GM12891 (cell line): ENCODE measurements at regions not wholly inside any gene's neighbourhood (a gene's known extent, or its start where the extent isn't known, plus 50 kb on each side); places are given as distances from the start of the nearest gene placed in this dataset.
"Not testable (repeated sequence)": the region's sequence is repeated elsewhere in the genome, so short reads cannot be mapped to it uniquely, and the experiment has no call there.

Experiments used
- DNase-seq: peaks from one replicate; pipeline ENCODE4 v3.0.0; 2011; ENCODE audit warnings: low spot score; ENCODE audit not compliant: insufficient read length
- FAIRE-seq: peaks from 2 replicates; lab custom pipeline; 2011; peaks lifted over from hg19 to GRCh38; lab: Jason Lieb, UNC
- PAX5 ChIP-seq: IDR thresholded peaks from 2 replicates; pipeline ENCODE4 v1.6.1; 2011; ENCODE audit warnings: low read length, moderate library complexity, mild to moderate bottlenecking; ENCODE audit not compliant: insufficient read depth, severe bottlenecking
- POLR2A ChIP-seq: IDR thresholded peaks from 2 replicates; pipeline ENCODE4 v1.6.1; 2011; ENCODE audit warnings: low read depth, low read length, control low read depth
- POLR2AphosphoS5 ChIP-seq: IDR thresholded peaks from 2 replicates; pipeline ENCODE4 v1.6.1; 2011; ENCODE audit warnings: low read depth, low read length, control low read depth
- POU2F2 ChIP-seq: IDR thresholded peaks from 2 replicates; pipeline ENCODE4 v1.6.1; 2011; ENCODE audit warnings: low read depth, mild to moderate bottlenecking, control low read depth, low read length, moderate library complexity
- SPI1 ChIP-seq: IDR thresholded peaks from 2 replicates; pipeline ENCODE4 v1.6.1; 2011; ENCODE audit warnings: low read depth, low read length, control low read depth
- TAF1 ChIP-seq: IDR thresholded peaks from 2 replicates; pipeline ENCODE4 v1.6.1; 2011; ENCODE audit warnings: low read depth, low read length, control low read depth

DNA sequence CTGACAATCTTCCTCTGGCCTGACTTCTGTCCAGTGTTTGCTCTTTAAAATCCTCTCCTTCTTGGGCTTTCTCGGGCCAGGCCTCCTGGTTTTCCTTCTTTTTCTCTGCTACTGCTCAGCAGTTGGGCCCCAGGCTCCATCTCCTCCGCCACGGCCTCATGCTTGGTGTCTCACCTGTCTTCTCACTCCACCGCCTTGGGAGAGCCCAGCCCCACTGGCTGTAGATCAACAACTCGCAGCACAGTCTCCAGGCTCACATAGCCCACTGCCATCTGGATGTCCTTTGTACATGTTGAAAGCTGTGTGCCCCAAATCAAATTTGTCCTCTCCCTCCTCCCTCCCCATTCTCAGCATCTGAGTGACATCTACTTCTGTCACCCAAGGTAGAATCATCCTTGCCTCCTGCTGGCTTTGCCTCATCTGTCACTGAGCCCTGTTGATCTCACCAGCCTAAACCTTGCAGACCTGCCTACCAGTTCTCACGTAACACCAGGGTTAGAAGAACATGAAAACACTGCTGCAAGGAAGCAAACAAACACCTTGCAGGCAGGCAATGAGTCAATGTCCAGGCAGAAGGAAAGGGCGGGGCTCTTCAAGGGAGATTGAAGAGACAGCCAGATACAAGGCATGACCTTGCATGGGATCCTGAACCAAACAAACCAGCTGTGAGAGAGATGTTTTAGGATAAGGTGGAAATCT is 103.2 kb upstream of the SMURF2 start:
- DNase-seq: no peak
- FAIRE-seq: no peak
- no peak for TF ChIP-seq SPI1
- TF ChIP-seq POU2F2: no peak
- TF ChIP-seq POLR2A: no peak
- TF ChIP-seq TAF1: no peak
- TF ChIP-seq POLR2AphosphoS5: no peak
- TF ChIP-seq PAX5: no peak

DNA sequence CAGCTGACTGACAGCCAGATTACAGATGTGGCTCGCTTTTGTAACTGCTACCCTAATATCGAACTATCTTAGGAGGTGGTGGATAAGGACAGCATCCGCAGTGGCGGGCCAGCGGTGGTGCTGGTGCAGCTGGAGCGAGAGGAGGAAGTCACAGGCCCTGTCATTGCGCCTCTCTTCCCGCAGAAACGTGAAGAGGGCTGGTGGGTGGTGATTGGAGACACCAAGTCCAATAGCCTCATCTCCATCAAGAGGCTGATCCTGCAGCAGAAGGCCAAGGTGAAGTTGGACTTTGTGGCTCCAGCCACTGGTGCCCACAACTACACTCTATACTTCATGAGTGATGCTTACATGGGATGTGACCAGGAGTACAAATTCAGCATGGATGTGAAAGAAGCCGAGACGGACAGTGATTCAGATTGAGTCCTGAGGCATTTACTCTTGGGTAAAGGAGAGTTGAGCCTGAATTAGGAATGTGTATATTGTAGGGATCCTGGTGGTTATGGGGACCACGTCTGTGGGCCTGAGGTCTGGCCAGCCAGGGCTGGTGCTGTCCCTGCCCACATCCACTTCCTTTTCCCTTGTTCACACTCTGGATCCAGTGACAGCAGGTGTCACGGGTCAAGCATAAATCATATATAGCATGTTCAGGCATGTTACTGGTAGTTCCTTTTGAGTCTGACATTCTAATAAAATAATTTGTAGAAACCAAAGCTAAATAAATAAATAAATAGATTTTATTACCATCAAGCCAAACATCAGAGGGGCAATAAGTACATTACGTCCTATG is 89.0 kb upstream of the SMURF2 start:
- FAIRE-seq (no peak), DNase-seq (no peak)
- TF ChIP-seq POLR2AphosphoS5 (no peak), TAF1 (no peak), PAX5 (no peak), POLR2A (no peak), POU2F2 (no peak), SPI1 (no peak)

DNA sequence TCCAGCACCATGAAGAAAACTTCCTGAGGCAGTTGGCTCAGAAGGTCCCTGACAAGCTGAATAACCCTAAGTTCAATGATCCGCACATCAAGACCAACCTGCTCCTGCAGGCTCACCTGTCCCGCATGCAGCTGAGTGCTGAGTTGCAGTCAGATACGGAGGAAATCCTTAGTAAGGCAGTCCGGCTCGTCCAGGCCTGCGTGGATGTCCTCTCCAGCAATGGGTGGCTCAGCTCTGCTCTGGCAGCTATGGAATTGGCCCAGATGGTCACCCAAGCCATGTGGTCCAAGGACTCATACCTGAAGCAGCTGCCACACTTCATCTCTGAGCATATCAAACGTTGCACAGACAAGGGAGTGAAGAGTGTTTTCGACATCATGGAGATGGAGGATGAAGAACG is 88.4 kb upstream of the SMURF2 start:
- TF ChIP-seq POLR2A (no peak), PAX5 (no peak), TAF1 (no peak), POU2F2 (no peak), SPI1 (no peak), POLR2AphosphoS5 (no peak)
- DNase-seq: no peak
- FAIRE-seq: no peak

DNA sequence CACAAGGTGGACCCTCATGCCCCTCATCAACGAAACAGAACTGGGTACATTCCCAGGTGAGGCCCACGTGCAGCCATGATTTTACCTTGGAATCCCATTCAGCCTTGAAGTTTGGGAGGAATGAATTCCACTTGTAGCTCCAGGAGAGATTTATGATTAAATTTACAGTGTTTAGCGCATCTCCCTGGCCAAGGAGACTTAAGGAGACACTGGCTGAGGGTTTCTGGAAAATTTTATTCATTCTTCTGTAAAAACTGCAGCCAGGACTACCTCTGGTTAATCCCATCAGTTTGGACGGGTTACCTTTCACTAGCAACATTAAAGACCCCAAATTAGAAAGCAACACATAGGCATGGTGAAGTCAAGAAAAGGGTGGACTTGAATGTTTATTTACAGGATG is 87.2 kb upstream of the SMURF2 start:
- TF ChIP-seq SPI1: no peak
- FAIRE-seq (no peak), DNase-seq (no peak)

DNA sequence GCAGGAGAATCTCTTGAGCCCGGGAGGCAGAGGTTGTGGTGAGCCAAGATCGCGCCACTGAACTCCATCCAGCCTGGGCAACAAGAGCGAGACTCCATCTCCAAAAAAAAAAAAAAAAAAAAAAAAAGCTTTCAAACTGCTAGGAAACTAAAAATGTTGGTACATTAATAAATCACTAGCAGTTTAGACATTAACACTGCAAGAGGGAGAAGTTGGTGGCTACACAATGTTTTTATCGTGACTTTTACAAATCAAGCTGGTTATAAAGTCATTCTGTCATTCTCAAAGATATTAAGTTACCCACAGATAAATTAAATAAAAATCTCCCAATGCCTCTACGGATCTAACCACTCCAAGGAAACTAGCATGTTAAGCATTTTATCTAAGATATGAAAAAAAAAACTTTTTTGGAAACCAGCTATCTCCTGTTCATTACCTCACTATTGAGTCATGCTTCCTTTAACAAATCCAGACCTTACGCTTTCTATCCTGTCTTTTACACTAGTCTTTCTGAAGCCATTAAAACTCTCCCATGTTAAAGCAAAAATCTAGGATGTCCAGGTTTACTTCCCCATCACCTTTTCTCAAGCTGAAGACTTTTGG is 85.9 kb upstream of the SMURF2 start:
- DNase-seq (no peak), FAIRE-seq (no peak)
- TF ChIP-seq POLR2A (no peak), TAF1 (no peak), PAX5 (no peak)

DNA sequence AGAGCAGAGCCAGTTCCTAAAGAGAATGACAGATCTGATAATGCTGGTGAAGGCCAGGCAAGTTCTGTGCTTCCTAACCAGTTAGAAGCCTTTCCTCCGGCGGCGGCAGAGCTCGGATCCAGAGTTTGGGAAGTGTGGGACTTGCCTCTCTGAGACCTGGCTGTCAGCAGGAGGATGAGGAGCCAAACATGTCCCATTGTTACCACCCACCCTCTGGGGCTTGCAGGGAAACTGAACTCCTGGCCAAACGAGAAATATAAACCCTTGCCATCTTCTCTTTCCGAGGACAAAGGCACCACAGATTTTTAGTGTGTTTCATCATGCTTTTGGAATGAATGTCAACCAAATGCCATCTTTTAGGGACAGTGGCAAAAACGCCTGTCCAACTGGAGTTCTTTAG is 80.2 kb upstream of the SMURF2 start:
- FAIRE-seq (no peak), DNase-seq (no peak)
- TF ChIP-seq POLR2A: no peak
- no peak for TF ChIP-seq SPI1
- no peak for TF ChIP-seq POU2F2
- no peak for TF ChIP-seq TAF1
- no peak for TF ChIP-seq PAX5
- TF ChIP-seq POLR2AphosphoS5: no peak

DNA sequence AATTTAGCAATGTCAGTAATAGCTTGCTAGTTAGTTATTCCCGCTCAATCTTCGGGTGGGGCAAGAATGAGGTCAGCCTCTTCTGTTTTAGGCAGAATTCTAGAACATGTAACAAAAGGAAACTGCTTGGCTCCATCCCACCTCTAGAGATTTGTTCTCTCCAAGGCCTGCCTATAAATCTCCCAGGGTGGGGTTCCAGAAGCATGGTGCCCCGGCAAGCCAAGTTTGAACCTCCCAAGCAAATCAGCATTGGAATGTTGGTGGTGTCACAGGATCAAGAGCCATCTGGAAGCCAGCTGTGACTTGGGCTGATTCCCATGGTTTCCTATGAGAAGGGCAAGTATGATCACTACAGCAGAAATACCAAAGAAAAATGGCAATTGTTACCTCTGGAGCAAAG is 79.8 kb upstream of the SMURF2 start:
- DNase-seq, FAIRE-seq: not testable (repeated sequence)

DNA sequence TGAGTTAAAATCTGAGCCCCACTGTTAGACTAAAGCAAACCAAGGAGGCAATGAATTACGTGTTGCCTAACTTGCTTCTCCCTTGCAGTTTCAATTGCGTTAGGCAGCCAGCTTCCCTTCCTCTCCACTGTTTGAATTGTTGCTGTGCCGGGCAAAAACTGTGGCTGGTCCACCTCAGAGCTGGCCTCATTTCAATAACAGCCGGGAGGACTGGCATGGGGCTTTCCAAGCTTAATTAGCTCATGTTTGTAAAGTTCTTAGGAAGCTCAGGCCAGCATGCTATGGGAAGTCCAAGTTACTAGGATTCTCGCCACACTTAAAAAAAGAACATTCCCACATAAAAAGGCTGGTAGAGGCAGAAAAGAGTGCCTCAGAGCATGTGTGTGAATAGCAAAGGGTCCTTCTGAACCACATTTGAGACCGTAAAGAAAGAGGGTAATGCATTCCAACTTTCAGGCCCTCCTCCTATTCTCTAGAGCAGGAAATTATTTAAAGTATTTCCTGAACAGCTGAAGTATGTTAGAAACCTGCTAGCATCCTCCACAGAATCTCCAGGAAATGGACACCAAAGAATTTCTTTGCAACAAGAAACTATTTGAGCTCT is 79.0 kb upstream of the SMURF2 start:
- no peak for DNase-seq
- TF ChIP-seq POLR2A: no peak
- no peak for TF ChIP-seq TAF1
- no peak for TF ChIP-seq SPI1
- no peak for TF ChIP-seq POU2F2
- TF ChIP-seq POLR2AphosphoS5: no peak
- no peak for TF ChIP-seq PAX5
- no peak for FAIRE-seq

DNA sequence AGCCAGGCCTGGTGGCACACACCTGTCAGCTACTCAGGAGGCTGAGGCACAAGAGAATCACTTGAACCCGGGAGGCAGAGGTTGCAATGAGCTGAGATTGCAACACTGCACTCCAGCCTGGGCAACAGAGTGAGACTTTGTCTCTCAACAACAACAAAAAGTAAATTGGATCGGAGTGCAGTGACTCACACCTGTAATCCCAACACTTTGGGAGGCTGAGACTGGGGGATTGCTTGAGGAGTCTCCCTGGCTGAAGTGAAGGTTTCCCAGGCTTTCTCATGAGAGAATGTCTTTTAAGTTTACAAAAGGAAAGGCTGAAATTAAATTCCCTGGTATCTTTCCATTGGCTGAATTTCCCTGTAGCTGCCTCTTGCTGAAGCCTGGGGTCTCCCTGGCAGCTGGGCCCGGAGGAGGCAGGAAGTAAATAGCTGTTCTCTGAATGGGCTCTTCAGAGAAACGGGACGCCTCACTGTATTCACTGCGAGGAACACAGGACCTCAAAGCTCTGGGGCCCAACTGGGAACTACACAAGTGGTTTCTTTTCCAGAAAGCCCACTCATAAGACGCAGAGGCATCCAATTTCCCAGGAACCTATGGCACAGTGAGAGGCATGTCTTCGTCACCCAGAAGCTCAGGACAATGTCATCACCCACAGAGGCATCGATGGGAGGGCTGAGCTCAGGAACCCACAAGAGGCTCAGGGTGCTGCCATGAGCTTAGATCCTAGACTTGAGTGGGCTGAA is 77.4 kb upstream of the SMURF2 start:
- no peak for TF ChIP-seq POLR2AphosphoS5
- TF ChIP-seq POLR2A: no peak
- no peak for TF ChIP-seq PAX5
- TF ChIP-seq TAF1: no peak
- no peak for TF ChIP-seq SPI1
- no peak for TF ChIP-seq POU2F2
- DNase-seq: no peak
- no peak for FAIRE-seq
